ENCODE measurements at regions not wholly inside any gene's neighbourhood (a gene's known extent, or its start where the extent isn't known, plus 50 kb on each side); places are given as distances from the start of the nearest gene placed in this dataset.

- no peak for DNase-seq
Measured at GRCh38 chr18:24677011-24677410, 216.6 kb downstream of the HRH4 start.

- no peak for DNase-seq
Measured at GRCh38 chr18:24678107-24678506, 217.7 kb downstream of the HRH4 start.

GRCh38 chr18:24678626-24679025, 218.2 kb downstream of the HRH4 start:
- no peak for DNase-seq

GRCh38 chr18:24679062-24679461, 218.6 kb downstream of the HRH4 start:
- DNase-seq = no peak

- DNase-seq = no peak
Measured at GRCh38 chr18:24683925-24684324, 223.5 kb downstream of the HRH4 start.

- DNase-seq = no peak
Measured at GRCh38 chr18:24685254-24685959, 225.0 kb downstream of the HRH4 start.

- no peak for DNase-seq
Measured at GRCh38 chr18:24695168-24695567, 234.7 kb downstream of the HRH4 start.

GRCh38 chr18:24702001-24702515, 241.6 kb downstream of the HRH4 start:
- no peak for DNase-seq

- DNase-seq = no peak
Measured at GRCh38 chr18:24703316-24703715, 242.9 kb downstream of the HRH4 start.

- DNase-seq = no peak
Measured at GRCh38 chr18:24704946-24705630, 244.7 kb downstream of the HRH4 start.

- DNase-seq = no peak
Measured at GRCh38 chr18:24710474-24710873, 250.0 kb downstream of the HRH4 start.

GRCh38 chr18:24719791-24720190, 259.4 kb downstream of the HRH4 start:
- no peak for DNase-seq

GRCh38 chr18:24721388-24721787, 261.0 kb downstream of the HRH4 start:
- DNase-seq = no peak

GRCh38 chr18:24725644-24726415, 265.4 kb downstream of the HRH4 start:
- no peak for DNase-seq

- peak; percentile 10 for DNase-seq
Measured at GRCh38 chr18:24726727-24727492, 266.5 kb downstream of the HRH4 start.

- no peak for DNase-seq
Measured at GRCh38 chr18:24727685-24728084, 267.2 kb downstream of the HRH4 start.

- DNase-seq = no peak
Measured at GRCh38 chr18:24731158-24731557, 270.7 kb downstream of the HRH4 start.

GRCh38 chr18:24731981-24732380, 271.5 kb downstream of the HRH4 start:
- no peak for DNase-seq

GRCh38 chr18:24734058-24734457, 273.6 kb downstream of the HRH4 start:
- no peak for DNase-seq

- no peak for DNase-seq
Measured at GRCh38 chr18:24735624-24736231, 275.3 kb downstream of the HRH4 start.

- no peak for DNase-seq
Measured at GRCh38 chr18:24736662-24737330, 276.4 kb downstream of the HRH4 start.

GRCh38 chr18:24740829-24741228, 280.4 kb downstream of the HRH4 start:
- no peak for DNase-seq
